Hepatocyte (in vitro differentiated cells): ENCODE measurements at regions not wholly inside any gene's neighbourhood (a gene's known extent, or its start where the extent isn't known, plus 50 kb on each side); places are given as distances from the start of the nearest gene placed in this dataset.

Experiments
- DNase-seq: peaks from one replicate; pipeline ENCODE4 v3.0.0-alpha.2; 2016; ENCODE audit warnings: low spot score
- H2AFZ ChIP-seq: fragments of 200-600 bp; sonication (generic); 2 replicates; pipeline ENCODE4 v1.6.0; 2016; ENCODE audit warnings: antibody characterized with exemption, mild to moderate bottlenecking
- H3K27ac ChIP-seq: fragments of 200-600 bp; sonication (generic); 2 replicates; pipeline ENCODE4 v1.5.1; 2016; ENCODE audit warnings: mild to moderate bottlenecking
- H3K27me3 ChIP-seq: fragments of 200-600 bp; sonication (generic); 2 replicates; pipeline ENCODE4 v1.6.1; 2016
- H3K36me3 ChIP-seq: fragments of 200-600 bp; sonication (generic); replicated peaks from 2 replicates; pipeline ENCODE4 v1.5.1; 2016; ENCODE audit warnings: low read depth; ENCODE audit not compliant: insufficient read depth
- H3K4me1 ChIP-seq: fragments of 200-600 bp; sonication (generic); 2 replicates; pipeline ENCODE4 v1.5.1; 2016; ENCODE audit warnings: mild to moderate bottlenecking, moderate library complexity; ENCODE audit not compliant: insufficient read depth
- H3K4me2 ChIP-seq: fragments of 200-600 bp; sonication (generic); 2 replicates; pipeline ENCODE4 v1.6.0; 2016
- H3K4me3 ChIP-seq: fragments of 200-600 bp; sonication (generic); 2 replicates; pipeline ENCODE4 v1.5.1; 2016; ENCODE audit warnings: mild to moderate bottlenecking
- H3K79me2 ChIP-seq: fragments of 200-600 bp; sonication (generic); 2 replicates; pipeline ENCODE4 v1.6.0; 2017; ENCODE audit warnings: mild to moderate bottlenecking
- H3K9me2 ChIP-seq: fragments of 200-600 bp; sonication (generic); replicated peaks from 2 replicates; pipeline ENCODE4 v1.6.0; 2017; ENCODE audit warnings: mild to moderate bottlenecking; ENCODE audit not compliant: insufficient read depth
- H3K9me3 ChIP-seq: fragments of 200-600 bp; sonication (generic); 2 replicates; pipeline ENCODE4 v1.5.1; 2016; ENCODE audit warnings: low read depth, mild to moderate bottlenecking
- H4K20me1 ChIP-seq: fragments of 200-600 bp; sonication (generic); 2 replicates; pipeline ENCODE4 v1.6.0; 2016; ENCODE audit warnings: mild to moderate bottlenecking; ENCODE audit not compliant: insufficient read depth, poor library complexity, severe bottlenecking
- CTCF ChIP-seq: fragments of 200-600 bp; sonication (generic); IDR thresholded peaks from 2 replicates; pipeline ENCODE4 v1.5.1; 2016; ENCODE audit warnings: antibody characterized with exemption, mild to moderate bottlenecking; ENCODE audit not compliant: poor library complexity
- EZH2 ChIP-seq: fragments of 200-600 bp; sonication (generic); IDR thresholded peaks from 2 replicates; pipeline ENCODE4 v1.6.1; 2016; ENCODE audit warnings: antibody characterized with exemption, mild to moderate bottlenecking, borderline replicate concordance
- EZH2phosphoT487 ChIP-seq: fragments of 200-600 bp; sonication (generic); IDR thresholded peaks from one replicate; pipeline ENCODE4 v1.6.1; 2018; ENCODE audit warnings: antibody characterized with exemption, mild to moderate bottlenecking, low read depth, moderate library complexity; ENCODE audit not compliant: unreplicated experiment, severe bottlenecking
- WGBS: methylation state at CpG from one replicate; pipeline ENCODE4 v1.1.6; 2016; ENCODE audit warnings: low lambda C conversion rate; ENCODE audit errors: missing lambda C conversion rate; 5-methylcytosine and 5-hydroxymethylcytosine counted together

GRCh38 chr5:136840601-136841000, 475.3 kb upstream of the TRPC7 start:
- Histone ChIP-seq H3K4me1 (no peaks in the 10 kb centered on the region), H3K9me2 (no peaks in the 10 kb centered on the region), H3K4me2 (no peak overlapping the region), H3K36me3 (no peaks in the 10 kb centered on the region), H3K27me3 (peaks cover 7% of the 10 kb centered on the region), H3K4me3 (no peak overlapping the region), H4K20me1 (no peaks in the 10 kb centered on the region), H3K27ac (no peak overlapping the region), H3K9me3 (no peaks in the 10 kb centered on the region), H2AFZ (no peak overlapping the region), H3K79me2 (no peaks in the 10 kb centered on the region)
- DNase-seq, result no peak
- no peak for TF ChIP-seq CTCF
- TF ChIP-seq EZH2, result no peak
- TF ChIP-seq EZH2phosphoT487, result no peak

GRCh38 chr5:136836093-136836492, 470.7 kb upstream of the TRPC7 start:
- H3K9me2 ChIP-seq, result no peaks in the 10 kb centered on the region
- 79% methylated on average over 1 of the region's 1 CpG for WGBS
- TF ChIP-seq EZH2 (no peak), EZH2phosphoT487 (no peak), CTCF (no peak)

GRCh38 chr5:136820848-136821247, 455.5 kb upstream of the TRPC7 start:
- no peaks in the 10 kb centered on the region for H3K9me3 ChIP-seq
- no peaks in the 10 kb centered on the region for H3K9me2 ChIP-seq
- H3K36me3 ChIP-seq, result no peaks in the 10 kb centered on the region
- no peak for TF ChIP-seq CTCF
- no peak for TF ChIP-seq EZH2
- TF ChIP-seq EZH2phosphoT487, result no peak
- no peaks in the 10 kb centered on the region for H3K27me3 ChIP-seq
- H3K4me3 ChIP-seq, result no peak overlapping the region
- H3K79me2 ChIP-seq, result no peaks in the 10 kb centered on the region
- H3K4me1 ChIP-seq, result no peaks in the 10 kb centered on the region
- WGBS, result 94% methylated on average over 1 of the region's 1 CpG
- no peak overlapping the region for H2AFZ ChIP-seq
- H4K20me1 ChIP-seq, result no peaks in the 10 kb centered on the region
- H3K27ac ChIP-seq, result no peak overlapping the region
- no peak overlapping the region for H3K4me2 ChIP-seq
- no peak for DNase-seq

More at GRCh38 chr5:136836093-136836492, 470.7 kb upstream of the TRPC7 start:
- Histone ChIP-seq H3K9me3 (no peaks in the 10 kb centered on the region), H3K27me3 (peaks cover 7% of the 10 kb centered on the region), H3K79me2 (no peaks in the 10 kb centered on the region), H3K4me2 (no peak overlapping the region), H3K4me1 (no peaks in the 10 kb centered on the region), H3K27ac (no peak overlapping the region), H3K36me3 (no peaks in the 10 kb centered on the region), H4K20me1 (no peaks in the 10 kb centered on the region), H2AFZ (no peak overlapping the region), H3K4me3 (no peak overlapping the region)
- DNase-seq, result no peak
